Prostate gland (tissue), 2 donors: ENCODE measurements at regions not wholly inside any gene's neighbourhood (a gene's known extent, or its start where the extent isn't known, plus 50 kb on each side); places are given as distances from the start of the nearest gene placed in this dataset.

Experiments used
- POLR2A ChIP-seq: fragments of 450-650 bp; IDR thresholded peaks from one replicate; pipeline ENCODE4 v1.6.1; 2016; ENCODE audit warnings: antibody characterized with exemption, mild to moderate bottlenecking
- POLR2AphosphoS5 ChIP-seq: sonication (generic); formaldehyde crosslinking; IDR thresholded peaks from one replicate; pipeline ENCODE4 v1.6.1; 2017; ENCODE audit warnings: antibody characterized with exemption
- TF ChIP-seq, protein P1 (sequence below), 4 experiments: fragments of 200-600 bp in 2 of 4; fragments of 450-650 bp in 2 of 4; sonication (generic) in 2 of 4; IDR thresholded peaks; 1 replicate in 3 of 4; 2 replicates in 1 of 4; pipeline ENCODE4 v1.5.1; 2016 to 2019; ENCODE audit warnings: antibody characterized with exemption in 4 of 4, mild to moderate bottlenecking in 2 of 4, moderate library complexity in 2 of 4

DNA sequence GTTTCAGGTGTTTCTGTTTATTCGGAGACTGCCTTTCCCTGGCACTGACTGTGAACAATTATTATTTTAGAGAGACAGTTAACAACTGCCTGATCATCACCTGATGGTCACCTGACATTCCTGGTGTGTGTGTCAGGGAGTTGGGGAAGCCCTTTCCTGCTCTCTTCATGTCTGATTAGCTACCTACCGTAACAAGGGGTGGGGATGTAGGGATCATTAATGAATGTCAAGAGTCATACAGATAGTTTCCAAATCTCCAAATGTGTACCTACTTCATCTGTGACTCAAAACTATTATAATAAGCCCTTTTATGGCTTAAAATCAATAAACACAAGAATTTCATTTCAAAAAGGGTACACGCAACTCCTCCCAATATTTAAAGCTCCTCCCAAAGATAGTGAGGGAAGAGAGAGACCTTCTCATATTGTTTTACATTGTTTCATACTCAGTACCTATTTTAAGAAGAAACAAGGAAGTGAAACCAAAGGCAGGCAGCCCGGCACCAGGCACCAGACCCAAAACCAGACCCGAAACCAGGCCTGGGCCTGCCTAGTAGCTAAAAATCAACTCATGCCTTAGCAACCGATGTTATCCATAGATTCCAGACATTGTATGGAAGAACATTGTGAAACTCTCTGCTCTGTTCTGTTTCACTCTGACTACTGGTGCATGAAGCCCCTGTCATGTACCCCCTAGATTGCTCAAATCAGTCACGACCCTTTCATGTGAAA, 844.9 kb upstream of the ALCAM start:
- TF ChIP-seq, protein P1, sequence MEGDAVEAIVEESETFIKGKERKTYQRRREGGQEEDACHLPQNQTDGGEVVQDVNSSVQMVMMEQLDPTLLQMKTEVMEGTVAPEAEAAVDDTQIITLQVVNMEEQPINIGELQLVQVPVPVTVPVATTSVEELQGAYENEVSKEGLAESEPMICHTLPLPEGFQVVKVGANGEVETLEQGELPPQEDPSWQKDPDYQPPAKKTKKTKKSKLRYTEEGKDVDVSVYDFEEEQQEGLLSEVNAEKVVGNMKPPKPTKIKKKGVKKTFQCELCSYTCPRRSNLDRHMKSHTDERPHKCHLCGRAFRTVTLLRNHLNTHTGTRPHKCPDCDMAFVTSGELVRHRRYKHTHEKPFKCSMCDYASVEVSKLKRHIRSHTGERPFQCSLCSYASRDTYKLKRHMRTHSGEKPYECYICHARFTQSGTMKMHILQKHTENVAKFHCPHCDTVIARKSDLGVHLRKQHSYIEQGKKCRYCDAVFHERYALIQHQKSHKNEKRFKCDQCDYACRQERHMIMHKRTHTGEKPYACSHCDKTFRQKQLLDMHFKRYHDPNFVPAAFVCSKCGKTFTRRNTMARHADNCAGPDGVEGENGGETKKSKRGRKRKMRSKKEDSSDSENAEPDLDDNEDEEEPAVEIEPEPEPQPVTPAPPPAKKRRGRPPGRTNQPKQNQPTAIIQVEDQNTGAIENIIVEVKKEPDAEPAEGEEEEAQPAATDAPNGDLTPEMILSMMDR (IDR thresholded peaks at IDR 0.05): no peak
- TF ChIP-seq POLR2A (no peak), POLR2AphosphoS5 (no peak)
